HCT116 (cell line): ENCODE measurements at regions not wholly inside any gene's neighbourhood (a gene's known extent, or its start where the extent isn't known, plus 50 kb on each side); places are given as distances from the start of the nearest gene placed in this dataset.

Source experiments
- ATAC-seq: fragments of 200-7000 bp; cut with Tn5 transposase; 2 replicates; pipeline ENCODE4 v1.9.1; 2020; ENCODE audit warnings: mild to moderate bottlenecking, moderate library complexity
- BruUV-seq: library from RNA; stranded (reverse); fragments of 400-500 nt; replicated peaks from 2 replicates; lab custom pipeline; 2021; lab: Mats Ljungman, UMichigan
- CTCF ChIA-PET: fragments of 300-600 bp; sonication (Branson Sonifier 250); formaldehyde crosslinking; loops from one replicate; lab custom pipeline; 2021; ENCODE audit warnings: antibody characterized with exemption; lab: Charles Lee
- POLR2A ChIA-PET: fragments of 300-600, 350-600 bp; sonication (Branson Sonifier 250); formaldehyde crosslinking; loops from one replicate; lab custom pipeline; 2021; ENCODE audit warnings: antibody characterized with exemption; lab: Charles Lee
- RAD21 ChIA-PET, 2 experiments: fragments of 300-600 bp; sonication (Branson Sonifier 250); formaldehyde crosslinking; loops; one replicate each; lab custom pipeline; 2023; ENCODE audit warnings: low total read pairs in 2 of 2; ENCODE audit not compliant: uncharacterized antibody in 2 of 2, unreplicated experiment in 2 of 2, low non-redundant PET in 1 of 2; lab: Charles Lee
- DNase-seq: peaks from one replicate; pipeline ENCODE4 v3.0.0-alpha.2; 2010; ENCODE audit warnings: low read depth, low spot score
- H2AFZ ChIP-seq: fragments of 200-600 bp; shearing (Covaris generic), sonication (generic); 2 replicates; pipeline ENCODE4 v1.6.1; 2017; ENCODE audit warnings: low read depth, mixed run types, mixed read lengths, antibody characterized with exemption, low read length; ENCODE audit not compliant: poor library complexity, severe bottlenecking
- H3K27ac ChIP-seq: 2 replicates; pipeline ENCODE4 v1.5.1; 2012; ENCODE audit warnings: low read depth, low read length
- H3K27me3 ChIP-seq: fragments of 200-600 bp; sonication (generic); 2 replicates; pipeline ENCODE4 v1.6.1; 2016; ENCODE audit warnings: mixed run types, low read length, mixed read lengths; ENCODE audit not compliant: insufficient read depth
- H3K36me3 ChIP-seq, 2 experiments: fragments of 200-500 bp in 1 of 2; fragments of 200-600 bp in 1 of 2; sonication (Bioruptor generic) in 1 of 2; sonication (generic) in 1 of 2; 2 replicates each; pipeline versions ENCODE4 v1.5.1 to v1.6.1; 2014 to 2016; ENCODE audit warnings: low read length in 2 of 2, inconsistent platforms in 1 of 2, mixed read lengths in 1 of 2, mixed run types in 1 of 2; ENCODE audit not compliant: insufficient read depth in 2 of 2, control insufficient read depth in 1 of 2
- H3K4me1 ChIP-seq, 2 experiments: fragments of 200-600 bp in 1 of 2; sonication (generic) in 1 of 2; 2 replicates each; pipeline versions ENCODE4 v1.5.1 to v1.6.1; 2012 to 2017; ENCODE audit warnings: low read length in 2 of 2, inconsistent platforms in 1 of 2, mild to moderate bottlenecking in 1 of 2, mixed read lengths in 1 of 2, mixed run types in 1 of 2, moderate library complexity in 1 of 2; ENCODE audit not compliant: insufficient read depth in 2 of 2, control insufficient read depth in 1 of 2
- H3K4me2 ChIP-seq: fragments of 200-600 bp; sonication (generic); 2 replicates; pipeline ENCODE4 v1.6.1; 2017; ENCODE audit warnings: mixed run types, low read length, mixed read lengths
- H3K4me3 ChIP-seq, 2 experiments: fragments of 200-600 bp in 1 of 2; sonication (generic) in 1 of 2; replicated peaks in 1 of 2; 2 replicates each; pipeline ENCODE4 v1.5.1; 2011 to 2016; ENCODE audit warnings: low read length in 2 of 2, control low read depth in 1 of 2, low read depth in 1 of 2, mild to moderate bottlenecking in 1 of 2, mixed read lengths in 1 of 2, mixed run types in 1 of 2
- H3K79me2 ChIP-seq: fragments of 200-600 bp; sonication (generic); 2 replicates; pipeline ENCODE4 v1.6.1; 2017; ENCODE audit warnings: mild to moderate bottlenecking, mixed run types, low read length, moderate library complexity, mixed read lengths; ENCODE audit not compliant: insufficient read depth
- H3K9ac ChIP-seq: fragments of 200-600 bp; sonication (generic); 2 replicates; pipeline ENCODE4 v1.6.1; 2016; ENCODE audit warnings: low read length, mixed read lengths
- H3K9me2 ChIP-seq: fragments of 200-600 bp; sonication (generic), shearing (Covaris generic); 2 replicates; pipeline ENCODE4 v1.6.1; 2017; ENCODE audit warnings: mixed run types, mild to moderate bottlenecking, moderate library complexity; ENCODE audit not compliant: insufficient read depth
- H3K9me3 ChIP-seq, 2 experiments: fragments of 200-500 bp in 1 of 2; fragments of 200-600 bp in 1 of 2; sonication (Bioruptor generic) in 1 of 2; sonication (generic) in 1 of 2; 2 replicates each; pipeline ENCODE4 v1.6.1; 2014 to 2017; ENCODE audit warnings: low read length in 2 of 2, mixed read lengths in 2 of 2, inconsistent platforms in 1 of 2, low read depth in 1 of 2, mild to moderate bottlenecking in 1 of 2, mixed run types in 1 of 2, moderate library complexity in 1 of 2; ENCODE audit not compliant: control insufficient read depth in 1 of 2, insufficient read depth in 1 of 2
- H4K20me1 ChIP-seq: fragments of 200-600 bp; sonication (generic), shearing (Covaris generic); 2 replicates; pipeline ENCODE4 v1.6.1; 2017; ENCODE audit warnings: mixed run types, mild to moderate bottlenecking, moderate library complexity; ENCODE audit not compliant: insufficient read depth
- CTCF ChIP-seq, 3 experiments: fragments of 200-600 bp in 1 of 3; sonication (generic) in 1 of 3; IDR thresholded peaks in 2 of 3; conservative IDR thresholded peaks in 1 of 3; 2 replicates each; pipeline ENCODE4 v1.5.1; 2012 to 2017; ENCODE audit warnings: low read depth in 2 of 3, low read length in 2 of 3, antibody characterized with exemption in 1 of 3, borderline replicate concordance in 1 of 3, control low read depth in 1 of 3, mild to moderate bottlenecking in 1 of 3, mixed read lengths in 1 of 3, mixed run types in 1 of 3, moderate library complexity in 1 of 3; ENCODE audit not compliant: insufficient read depth in 1 of 3
- ELF1 ChIP-seq: IDR thresholded peaks from 2 replicates; pipeline ENCODE4 v1.6.1; 2012; ENCODE audit warnings: low read depth, borderline replicate concordance
- EZH2 ChIP-seq: fragments of 200-600 bp; sonication (generic); IDR thresholded peaks from 2 replicates; pipeline ENCODE4 v1.6.1; 2017; ENCODE audit warnings: antibody characterized with exemption, mixed run types
- EZH2phosphoT487 ChIP-seq: fragments of 200-600 bp; IDR thresholded peaks from 2 replicates; pipeline ENCODE4 v1.6.1; 2018; ENCODE audit warnings: antibody characterized with exemption, borderline replicate concordance
- POLR2A ChIP-seq: IDR thresholded peaks from 2 replicates; pipeline ENCODE4 v1.7.0; 2011; ENCODE audit warnings: borderline replicate concordance; ENCODE audit not compliant: insufficient read depth, insufficient read length; ENCODE audit errors: extremely low read depth
- POLR2AphosphoS5 ChIP-seq: IDR thresholded peaks from 2 replicates; pipeline ENCODE4 v1.6.1; 2011; ENCODE audit warnings: mild to moderate bottlenecking, low read depth, low read length, moderate library complexity
- RAD21 ChIP-seq: IDR thresholded peaks from 2 replicates; pipeline ENCODE4 v1.6.1; 2012; ENCODE audit warnings: low read depth, mild to moderate bottlenecking
- REST ChIP-seq: IDR thresholded peaks from 2 replicates; pipeline ENCODE4 v1.6.1; 2012; ENCODE audit warnings: low read depth
- SIN3A ChIP-seq: IDR thresholded peaks from 2 replicates; pipeline ENCODE4 v1.6.1; 2012; ENCODE audit warnings: low read depth
- YY1 ChIP-seq: IDR thresholded peaks from 2 replicates; pipeline ENCODE4 v1.6.1; 2011; ENCODE audit warnings: low read length, low read depth, moderate library complexity, mild to moderate bottlenecking; ENCODE audit not compliant: insufficient replicate concordance; ENCODE audit errors: extremely low read depth
- ZBTB33 ChIP-seq: IDR thresholded peaks from 2 replicates; pipeline ENCODE4 v1.6.1; 2011; ENCODE audit warnings: mild to moderate bottlenecking, low read length, moderate library complexity; ENCODE audit not compliant: insufficient replicate concordance; ENCODE audit errors: extremely low read depth
- ZNF274 ChIP-seq: fragments of 200-500 bp; sonication (Bioruptor generic); IDR thresholded peaks from 2 replicates; pipeline ENCODE4 v1.6.1; 2014; ENCODE audit warnings: mild to moderate bottlenecking, low read depth, low read length, inconsistent platforms
- intact Hi-C: fragments of 100-400 bp; cut with micrococcal nuclease; formaldehyde crosslinking; loops from 2 replicates; pipeline ENCODE4 v1.10.0; 2022

- Histone ChIP-seq H3K9me2 (no peaks in the 10 kb centered on the region), H3K27ac (no peak overlapping the region), H3K9ac (no peak overlapping the region), H4K20me1 (no peaks in the 10 kb centered on the region), H3K4me1 (no peaks in the 10 kb centered on the region), H3K9me3 (no peaks in the 10 kb centered on the region), H3K79me2 (no peaks in the 10 kb centered on the region), H3K27me3 (peaks cover 17% of the 10 kb centered on the region; the same call in 1 of the 2 replicates), H2AFZ (no peak overlapping the region), H3K36me3 (no peaks in the 10 kb centered on the region), H3K4me2 (no peak overlapping the region), H3K4me3 (no peak overlapping the region)
- CTCF ChIA-PET: no interaction called here
- POLR2A ChIA-PET: no interaction called here
- ATAC-seq (no peak), DNase-seq (no peak)
- intact Hi-C loops: no loop called here
- no TSS peak for BruUV-seq
- no peak for TF ChIP-seq POLR2A
- RAD21 ChIA-PET: no interaction called here
Measured at GRCh38 chr20:1792274-1792673, 102.9 kb upstream of the SIRPA start.

- no peaks in the 10 kb centered on the region for H3K9me2 ChIP-seq
- no peak overlapping the region for H2AFZ ChIP-seq
- no peak overlapping the region for H3K4me3 ChIP-seq
- no peak for DNase-seq
- H3K4me2 ChIP-seq: no peak overlapping the region
- POLR2A ChIA-PET: no interaction called here
- no peak overlapping the region for H3K9ac ChIP-seq
- CTCF ChIA-PET: interaction anchor here (1.2 kb wide), 1 partner anchor 14 kb away, joined by 4 read pairs; no protein-coding TSS in a partner anchor
- RAD21 ChIA-PET: no interaction called here
- H3K27me3 ChIP-seq: peaks cover 27% of the 10 kb centered on the region; the same call in 1 of the 2 replicates
- no peaks in the 10 kb centered on the region for H3K79me2 ChIP-seq
- H3K9me3 ChIP-seq: no peaks in the 10 kb centered on the region
- H4K20me1 ChIP-seq: no peaks in the 10 kb centered on the region
- no peak for ATAC-seq
- H3K36me3 ChIP-seq: no peaks in the 10 kb centered on the region
- no peaks in the 10 kb centered on the region for H3K4me1 ChIP-seq
- no TSS peak for BruUV-seq
- H3K27ac ChIP-seq: no peak overlapping the region
- intact Hi-C loops: no loop called here
- TF ChIP-seq POLR2A (no peak), EZH2 (no peak), YY1 (no peak), REST (no peak), ELF1 (no peak), CTCF (IDR thresholded peaks at IDR 0.05 in 2 of 3, conservative IDR thresholded peaks at IDR 0.05 in 1 of 3; ENCODE audit: borderline replicate concordance in 1 of 3, insufficient read depth in 1 of 3, low read depth in 2 of 3, low read length in 2 of 3) (no peak), EZH2phosphoT487 (no peak), POLR2AphosphoS5 (no peak), RAD21 (no peak), SIN3A (no peak), ZNF274 (no peak), ZBTB33 (no peak)
Measured at GRCh38 chr20:1790386-1790785, 104.8 kb upstream of the SIRPA start.
